ENCODE measurements at regions not wholly inside any gene's neighbourhood (a gene's known extent, or its start where the extent isn't known, plus 50 kb on each side); places are given as distances from the start of the nearest gene placed in this dataset.

DNA sequence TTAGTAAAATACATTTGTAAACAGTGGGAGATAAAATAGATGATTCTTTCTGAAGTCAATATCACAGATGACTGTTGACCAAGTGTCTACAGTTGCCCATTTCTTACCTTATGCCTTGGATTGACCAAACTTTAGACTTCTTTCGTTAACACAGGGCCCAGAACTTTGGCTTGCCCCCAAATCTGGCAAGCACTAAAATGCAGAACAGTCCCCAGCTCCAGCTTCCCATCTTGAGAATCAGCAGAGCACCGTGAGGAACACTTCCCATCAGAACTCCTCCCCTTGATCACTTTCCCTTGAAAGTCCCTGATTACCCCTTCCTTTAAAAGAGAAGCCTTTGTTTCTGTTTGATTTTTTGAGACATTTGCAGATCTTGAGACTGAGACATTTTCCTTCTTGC is 1039.9 kb downstream of the TLE1 start:
- TF ChIP-seq, protein P1, sequence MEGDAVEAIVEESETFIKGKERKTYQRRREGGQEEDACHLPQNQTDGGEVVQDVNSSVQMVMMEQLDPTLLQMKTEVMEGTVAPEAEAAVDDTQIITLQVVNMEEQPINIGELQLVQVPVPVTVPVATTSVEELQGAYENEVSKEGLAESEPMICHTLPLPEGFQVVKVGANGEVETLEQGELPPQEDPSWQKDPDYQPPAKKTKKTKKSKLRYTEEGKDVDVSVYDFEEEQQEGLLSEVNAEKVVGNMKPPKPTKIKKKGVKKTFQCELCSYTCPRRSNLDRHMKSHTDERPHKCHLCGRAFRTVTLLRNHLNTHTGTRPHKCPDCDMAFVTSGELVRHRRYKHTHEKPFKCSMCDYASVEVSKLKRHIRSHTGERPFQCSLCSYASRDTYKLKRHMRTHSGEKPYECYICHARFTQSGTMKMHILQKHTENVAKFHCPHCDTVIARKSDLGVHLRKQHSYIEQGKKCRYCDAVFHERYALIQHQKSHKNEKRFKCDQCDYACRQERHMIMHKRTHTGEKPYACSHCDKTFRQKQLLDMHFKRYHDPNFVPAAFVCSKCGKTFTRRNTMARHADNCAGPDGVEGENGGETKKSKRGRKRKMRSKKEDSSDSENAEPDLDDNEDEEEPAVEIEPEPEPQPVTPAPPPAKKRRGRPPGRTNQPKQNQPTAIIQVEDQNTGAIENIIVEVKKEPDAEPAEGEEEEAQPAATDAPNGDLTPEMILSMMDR (IDR thresholded peaks at IDR 0.05; ENCODE audit: low read depth, low read length): no peak
- TF ChIP-seq POLR2A (IDR thresholded peaks at IDR 0.05; ENCODE audit: extremely low read depth, insufficient read length): no peak
